Tibial nerve (tissue), 4 donors: ENCODE measurements at regions not wholly inside any gene's neighbourhood (a gene's known extent, or its start where the extent isn't known, plus 50 kb on each side); places are given as distances from the start of the nearest gene placed in this dataset.
"Not testable (repeated sequence)": the region's sequence is repeated elsewhere in the genome, so short reads cannot be mapped to it uniquely, and the experiment has no call there.

Experiments used
- DNase-seq, 2 donors: peaks; one replicate each; pipeline ENCODE4 v3.0.0-alpha.2; 2019; ENCODE audit warnings: low spot score in 2 of 2
- H3K27ac ChIP-seq, 4 donors: fragments of 200-600 bp; sonication (generic) in 3 of 4; one replicate each; pipeline ENCODE4 v1.5.1; 2017 to 2019; ENCODE audit warnings: mild to moderate bottlenecking in 1 of 4
- H3K27me3 ChIP-seq, 2 donors: fragments of 200-600 bp; sonication (generic) in 1 of 2; one replicate each; pipeline versions ENCODE4 v1.5.1 to v1.6.0; 2017 to 2019
- H3K36me3 ChIP-seq, 3 donors: fragments of 200-600 bp; sonication (generic); one replicate each; pipeline ENCODE4 v1.5.1; 2018 to 2019
- H3K4me1 ChIP-seq, 4 donors: fragments of 200-600 bp; sonication (generic) in 3 of 4; one replicate each; pipeline ENCODE4 v1.5.1; 2017 to 2019
- H3K4me3 ChIP-seq, 4 donors: fragments of 200-600 bp; sonication (generic) in 3 of 4; one replicate each; pipeline ENCODE4 v1.5.1; 2017 to 2019; ENCODE audit warnings: mild to moderate bottlenecking in 1 of 4, moderate library complexity in 1 of 4
- H3K9me3 ChIP-seq, 4 donors: fragments of 200-600 bp; sonication (generic) in 3 of 4; one replicate each; pipeline ENCODE4 v1.5.1; 2017 to 2019
- WGBS, 2 donors: methylation state at CpG; one replicate each; pipeline ENCODE4 v1.1.5; 2018; 5-methylcytosine and 5-hydroxymethylcytosine counted together
- TF ChIP-seq, protein P1 (sequence below), 5 experiments: fragments of 200-600 bp in 3 of 5; fragments of 450-650 bp in 2 of 5; sonication (generic) in 3 of 5; IDR thresholded peaks; one replicate each; pipeline ENCODE4 v1.5.1; 2016 to 2019; ENCODE audit warnings: antibody characterized with exemption in 5 of 5, mild to moderate bottlenecking in 3 of 5, moderate library complexity in 2 of 5

DNA sequence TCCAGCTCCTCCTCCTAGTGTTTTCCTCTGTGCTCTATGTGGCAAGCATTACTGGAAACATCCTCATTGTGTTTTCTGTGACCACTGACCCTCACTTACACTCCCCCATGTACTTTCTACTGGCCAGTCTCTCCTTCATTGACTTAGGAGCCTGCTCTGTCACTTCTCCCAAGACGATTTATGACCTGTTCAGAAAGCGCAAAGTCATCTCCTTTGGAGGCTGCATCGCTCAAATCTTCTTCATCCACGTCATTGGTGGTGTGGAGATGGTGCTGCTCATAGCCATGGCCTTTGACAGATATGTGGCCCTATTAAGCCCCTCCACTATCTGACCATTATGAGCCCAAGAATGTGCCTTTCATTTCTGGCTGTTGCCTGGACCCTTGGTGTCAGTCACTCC lies 64.0 kb downstream of the OR4F15 start:
- not testable (repeated sequence) for H3K27ac ChIP-seq, H3K27me3 ChIP-seq, H3K4me1 ChIP-seq, H3K36me3 ChIP-seq, H3K4me3 ChIP-seq, H3K9me3 ChIP-seq, DNase-seq
- WGBS, 2 donors: 50 to 68% methylated on average over 3 to 4 of the region's 4 CpGs

DNA sequence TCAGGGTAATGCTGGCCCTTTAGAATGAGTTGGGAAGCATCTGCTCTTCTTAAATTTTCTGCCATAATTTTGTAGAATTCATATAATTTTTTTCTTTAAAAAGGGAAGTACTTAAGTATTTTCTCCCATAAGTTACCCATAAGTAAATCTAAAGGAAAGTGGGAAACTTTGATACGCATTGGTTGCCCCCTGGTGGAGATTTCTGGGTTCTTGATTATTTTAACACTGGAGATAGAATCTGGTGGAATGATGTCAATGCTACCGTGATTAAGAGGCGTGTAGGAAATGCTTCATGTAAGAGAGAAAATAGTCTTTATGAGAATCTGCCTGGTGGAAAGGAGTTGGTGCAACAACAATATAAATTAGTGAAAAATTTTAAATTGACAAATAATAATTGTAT lies 65.6 kb downstream of the OR4F15 start:
- TF ChIP-seq, protein P1, sequence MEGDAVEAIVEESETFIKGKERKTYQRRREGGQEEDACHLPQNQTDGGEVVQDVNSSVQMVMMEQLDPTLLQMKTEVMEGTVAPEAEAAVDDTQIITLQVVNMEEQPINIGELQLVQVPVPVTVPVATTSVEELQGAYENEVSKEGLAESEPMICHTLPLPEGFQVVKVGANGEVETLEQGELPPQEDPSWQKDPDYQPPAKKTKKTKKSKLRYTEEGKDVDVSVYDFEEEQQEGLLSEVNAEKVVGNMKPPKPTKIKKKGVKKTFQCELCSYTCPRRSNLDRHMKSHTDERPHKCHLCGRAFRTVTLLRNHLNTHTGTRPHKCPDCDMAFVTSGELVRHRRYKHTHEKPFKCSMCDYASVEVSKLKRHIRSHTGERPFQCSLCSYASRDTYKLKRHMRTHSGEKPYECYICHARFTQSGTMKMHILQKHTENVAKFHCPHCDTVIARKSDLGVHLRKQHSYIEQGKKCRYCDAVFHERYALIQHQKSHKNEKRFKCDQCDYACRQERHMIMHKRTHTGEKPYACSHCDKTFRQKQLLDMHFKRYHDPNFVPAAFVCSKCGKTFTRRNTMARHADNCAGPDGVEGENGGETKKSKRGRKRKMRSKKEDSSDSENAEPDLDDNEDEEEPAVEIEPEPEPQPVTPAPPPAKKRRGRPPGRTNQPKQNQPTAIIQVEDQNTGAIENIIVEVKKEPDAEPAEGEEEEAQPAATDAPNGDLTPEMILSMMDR (IDR thresholded peaks at IDR 0.05): peak in 3 of 5 experiments; percentile 16 to 29 (median 17)
- not testable (repeated sequence) for H3K4me1 ChIP-seq, H3K27me3 ChIP-seq, DNase-seq, H3K9me3 ChIP-seq, H3K4me3 ChIP-seq, H3K36me3 ChIP-seq, H3K27ac ChIP-seq
- WGBS, 2 donors: 3% methylated on average over 3 of the region's 3 CpGs

DNA sequence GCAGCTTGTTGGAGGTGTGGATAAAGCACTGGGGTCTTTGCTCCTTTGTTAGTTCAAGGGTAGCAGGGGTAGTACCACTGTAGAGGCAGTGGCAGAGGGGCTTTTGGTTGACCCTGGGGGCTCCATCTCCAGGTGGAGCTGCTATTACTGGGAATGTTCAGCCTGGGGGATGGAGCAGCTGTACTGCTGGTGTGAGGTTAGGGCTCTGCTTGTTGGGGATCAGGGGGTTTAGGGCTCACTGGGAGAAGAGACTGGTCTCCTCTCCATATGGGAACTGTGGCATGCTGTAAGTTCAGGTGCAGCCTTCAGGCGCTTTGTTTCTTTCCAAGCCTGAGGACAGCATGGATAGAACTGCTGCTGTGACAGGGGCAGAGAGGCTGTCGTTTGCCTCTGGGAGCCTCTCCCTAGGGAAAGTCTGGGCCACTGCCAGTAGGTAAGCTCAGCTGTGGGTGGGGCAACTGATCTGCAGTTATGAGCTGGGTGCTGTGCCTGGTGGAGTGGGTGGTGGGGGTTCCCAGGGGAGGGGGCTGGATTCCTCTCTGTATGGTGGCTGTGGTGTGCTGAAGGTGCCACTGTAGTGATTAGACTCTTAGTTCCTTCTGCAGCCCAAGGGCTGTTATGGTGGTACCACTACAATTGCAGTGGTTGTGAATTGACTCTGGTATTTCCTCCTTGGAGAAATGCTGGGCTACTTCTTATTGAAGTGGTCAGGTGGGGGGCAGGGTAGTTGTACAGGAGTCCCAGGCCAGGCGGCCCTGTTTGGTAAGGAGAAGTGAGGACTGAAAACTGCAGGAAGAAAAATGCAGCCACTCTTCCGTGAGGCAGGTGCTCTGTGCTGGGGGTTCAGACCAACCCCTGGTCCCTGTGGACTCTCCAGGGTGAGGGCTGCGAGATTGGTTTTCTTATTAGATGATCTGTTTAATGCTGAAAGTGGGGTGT lies 100.6 kb downstream of the OR4F15 start:
- H3K4me1 ChIP-seq, H3K9me3 ChIP-seq, H3K36me3 ChIP-seq, H3K27me3 ChIP-seq, H3K4me3 ChIP-seq, DNase-seq, H3K27ac ChIP-seq: not testable (repeated sequence)
- WGBS, 2 donors: 67% methylated on average over 1 of the region's 5 CpGs; no CpG with 5 or more reads in 1 of the 2 donors

DNA sequence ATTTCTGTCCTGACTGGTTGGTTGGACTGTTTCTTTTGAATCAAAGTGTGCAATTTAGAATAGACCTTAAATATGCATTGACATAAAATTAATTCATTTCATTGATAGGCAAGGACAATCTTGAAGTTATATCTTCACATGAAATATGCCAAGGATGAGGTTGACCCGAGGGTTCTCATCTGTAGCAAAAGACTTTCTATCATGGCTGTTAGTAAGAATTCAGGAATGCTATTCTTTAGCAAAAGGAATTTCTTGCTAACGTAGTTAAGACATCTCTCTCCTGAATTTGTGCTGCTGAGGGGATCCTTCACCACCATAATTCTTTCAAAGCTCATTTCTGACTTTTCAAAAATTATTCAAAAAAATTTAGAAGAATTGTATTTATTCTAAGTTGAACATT lies 112.6 kb downstream of the OR4F15 start:
- H3K27me3 ChIP-seq, H3K9me3 ChIP-seq, DNase-seq, H3K4me1 ChIP-seq, H3K36me3 ChIP-seq, H3K27ac ChIP-seq, H3K4me3 ChIP-seq: not testable (repeated sequence)
- WGBS, 2 donors: 20 to 45% methylated on average over 1 of the region's 2 CpGs

- H3K36me3 ChIP-seq, H3K4me1 ChIP-seq, DNase-seq, H3K9me3 ChIP-seq, H3K4me3 ChIP-seq, H3K27ac ChIP-seq, H3K27me3 ChIP-seq: not testable (repeated sequence)
- WGBS, 2 donors: no CpG with 5 or more reads among the region's 3 CpGs
These were observed 122.5 kb downstream of the OR4F15 start for GRCh38 chr15:101934506-101934905.

- not testable (repeated sequence) for H3K27me3 ChIP-seq, H3K36me3 ChIP-seq, H3K4me1 ChIP-seq, DNase-seq, H3K27ac ChIP-seq, H3K9me3 ChIP-seq, H3K4me3 ChIP-seq
- WGBS, 2 donors: no CpG with 5 or more reads among the region's 1 CpG
These were observed 125.4 kb downstream of the OR4F15 start for GRCh38 chr15:101937362-101937761.

- H3K9me3 ChIP-seq, H3K4me3 ChIP-seq, H3K27ac ChIP-seq, H3K36me3 ChIP-seq, H3K27me3 ChIP-seq, DNase-seq, H3K4me1 ChIP-seq: not testable (repeated sequence)
- 97 to 98% methylated on average over 5 to 6 of the region's 7 CpGs for WGBS, 2 donors
These were observed 126.6 kb downstream of the OR4F15 start for GRCh38 chr15:101938555-101938954.

GRCh38 chr15:101945896-101946295 lies 133.9 kb downstream of the OR4F15 start:
- not testable (repeated sequence) for H3K4me1 ChIP-seq, H3K36me3 ChIP-seq, H3K4me3 ChIP-seq, H3K27ac ChIP-seq, H3K27me3 ChIP-seq, H3K9me3 ChIP-seq, DNase-seq
- WGBS, 2 donors: 87 to 96% methylated on average over 2 of the region's 2 CpGs

- H3K27me3 ChIP-seq, DNase-seq, H3K27ac ChIP-seq, H3K4me1 ChIP-seq, H3K36me3 ChIP-seq, H3K9me3 ChIP-seq, H3K4me3 ChIP-seq: not testable (repeated sequence)
- WGBS, 2 donors: 64 to 81% methylated on average over 1 of the region's 2 CpGs
These were observed 136.5 kb downstream of the OR4F15 start for GRCh38 chr15:101948491-101949010.

- not testable (repeated sequence) for H3K27me3 ChIP-seq, H3K4me3 ChIP-seq, H3K27ac ChIP-seq, DNase-seq, H3K9me3 ChIP-seq, H3K36me3 ChIP-seq, H3K4me1 ChIP-seq
- 82 to 84% methylated on average over 1 of the region's 1 CpG for WGBS, 2 donors
These were observed 137.5 kb downstream of the OR4F15 start for GRCh38 chr15:101949380-101950065.

DNA sequence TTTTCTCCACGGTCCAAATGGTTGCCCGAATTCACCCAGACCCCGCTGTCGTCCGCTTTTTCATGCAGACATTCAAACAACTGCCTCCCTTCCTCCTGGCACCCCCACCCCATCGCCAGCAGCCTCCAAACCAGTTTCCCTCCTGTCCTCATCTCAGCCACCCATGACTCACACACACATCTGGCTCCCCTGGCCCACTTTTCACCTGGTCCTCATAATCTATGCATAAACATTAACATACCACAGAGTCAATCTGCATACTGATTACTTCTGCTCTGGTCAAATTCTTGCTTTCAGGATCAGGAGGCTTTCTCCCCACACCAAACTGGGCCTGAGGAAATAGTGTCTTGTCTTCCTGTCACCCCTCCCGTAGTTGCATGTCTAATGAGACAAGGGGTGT lies 142.0 kb downstream of the OR4F15 start:
- not testable (repeated sequence) for H3K4me1 ChIP-seq, H3K27me3 ChIP-seq, DNase-seq, H3K9me3 ChIP-seq, H3K36me3 ChIP-seq, H3K4me3 ChIP-seq, H3K27ac ChIP-seq
- 69% methylated on average over 2 of the region's 7 CpGs; no CpG with 5 or more reads in 1 of the 2 donors for WGBS, 2 donors

- H3K36me3 ChIP-seq, H3K4me3 ChIP-seq, H3K27ac ChIP-seq, DNase-seq, H3K27me3 ChIP-seq, H3K4me1 ChIP-seq, H3K9me3 ChIP-seq: not testable (repeated sequence)
- WGBS, 2 donors: no CpG with 5 or more reads among the region's 8 CpGs
These were observed 143.8 kb downstream of the OR4F15 start for GRCh38 chr15:101955840-101956239.
